ENCODE measurements at regions not wholly inside any gene's neighbourhood (a gene's known extent, or its start where the extent isn't known, plus 50 kb on each side); places are given as distances from the start of the nearest gene placed in this dataset.

GRCh38 chr4:134382478-134383227, 181.1 kb upstream of the PABPC4L start:
- Histone ChIP-seq H4K20me1 (ENCODE audit: insufficient read depth, low read length) (no peaks in the 10 kb centered on the region), H3K27ac (ENCODE audit: low read depth, low read length) (no peak overlapping the region), H3K79me2 (ENCODE audit: insufficient read depth, low read length) (no peaks in the 10 kb centered on the region), H3K4me2 (ENCODE audit: insufficient read depth, low read length) (no peak overlapping the region), H3K9me3 (ENCODE audit: low read depth, low read length) (no peaks in the 10 kb centered on the region), H3K4me1 (ENCODE audit: insufficient read depth, low read length) (no peaks in the 10 kb centered on the region), H3K4me3 (ENCODE audit: insufficient read depth, low read length) (no peak overlapping the region), H2AFZ (ENCODE audit: low read length) (no peak overlapping the region), H3K36me3 (ENCODE audit: insufficient read depth, low read length) (no peaks in the 10 kb centered on the region), H3K27me3 (ENCODE audit: insufficient read depth, low read length) (no peaks in the 10 kb centered on the region)
- peak; percentile 35 for DNase-seq (ENCODE audit: insufficient read length, low spot score, missing footprints)
- no peak for TF ChIP-seq CTCF (IDR thresholded peaks at IDR 0.05; ENCODE audit: extremely low read depth, low read depth, low read length)

- H2AFZ ChIP-seq (ENCODE audit: low read length): no peak overlapping the region
- no peaks in the 10 kb centered on the region for H3K9me3 ChIP-seq (ENCODE audit: low read depth, low read length)
- no peaks in the 10 kb centered on the region for H3K36me3 ChIP-seq (ENCODE audit: insufficient read depth, low read length)
- no peaks in the 10 kb centered on the region for H3K79me2 ChIP-seq (ENCODE audit: insufficient read depth, low read length)
- H3K4me3 ChIP-seq (ENCODE audit: insufficient read depth, low read length): no peak overlapping the region
- no peak for DNase-seq (ENCODE audit: insufficient read length, low spot score, missing footprints)
- no peak for TF ChIP-seq CTCF (IDR thresholded peaks at IDR 0.05; ENCODE audit: extremely low read depth, low read depth, low read length)
- H3K4me2 ChIP-seq (ENCODE audit: insufficient read depth, low read length): no peak overlapping the region
- H3K27me3 ChIP-seq (ENCODE audit: insufficient read depth, low read length): no peaks in the 10 kb centered on the region
- no peaks in the 10 kb centered on the region for H4K20me1 ChIP-seq (ENCODE audit: insufficient read depth, low read length)
- H3K27ac ChIP-seq (ENCODE audit: low read depth, low read length): no peak overlapping the region
- H3K4me1 ChIP-seq (ENCODE audit: insufficient read depth, low read length): no peaks in the 10 kb centered on the region
These were observed 174.2 kb upstream of the PABPC4L start for GRCh38 chr4:134375775-134376174.

- Histone ChIP-seq H3K4me2 (ENCODE audit: insufficient read depth, low read length) (no peak overlapping the region), H3K9me3 (ENCODE audit: low read depth, low read length) (no peaks in the 10 kb centered on the region), H3K4me1 (ENCODE audit: insufficient read depth, low read length) (no peaks in the 10 kb centered on the region), H3K79me2 (ENCODE audit: insufficient read depth, low read length) (no peaks in the 10 kb centered on the region), H3K4me3 (ENCODE audit: insufficient read depth, low read length) (no peak overlapping the region), H4K20me1 (ENCODE audit: insufficient read depth, low read length) (no peaks in the 10 kb centered on the region), H3K27ac (ENCODE audit: low read depth, low read length) (no peak overlapping the region), H2AFZ (ENCODE audit: low read length) (no peak overlapping the region), H3K36me3 (ENCODE audit: insufficient read depth, low read length) (no peaks in the 10 kb centered on the region), H3K27me3 (ENCODE audit: insufficient read depth, low read length) (no peaks in the 10 kb centered on the region)
- no peak for DNase-seq (ENCODE audit: insufficient read length, low spot score, missing footprints)
- no peak for TF ChIP-seq CTCF (IDR thresholded peaks at IDR 0.05; ENCODE audit: extremely low read depth, low read depth, low read length)
These were observed 164.3 kb upstream of the PABPC4L start for GRCh38 chr4:134365852-134366251.

GRCh38 chr4:134364928-134365327, 163.3 kb upstream of the PABPC4L start:
- no peak overlapping the region for H3K4me3 ChIP-seq (ENCODE audit: insufficient read depth, low read length)
- no peaks in the 10 kb centered on the region for H3K36me3 ChIP-seq (ENCODE audit: insufficient read depth, low read length)
- H3K4me1 ChIP-seq (ENCODE audit: insufficient read depth, low read length): no peaks in the 10 kb centered on the region
- H3K4me2 ChIP-seq (ENCODE audit: insufficient read depth, low read length): no peak overlapping the region
- no peak overlapping the region for H2AFZ ChIP-seq (ENCODE audit: low read length)
- DNase-seq (ENCODE audit: insufficient read length, low spot score, missing footprints): no peak
- H3K79me2 ChIP-seq (ENCODE audit: insufficient read depth, low read length): no peaks in the 10 kb centered on the region
- no peak overlapping the region for H3K27ac ChIP-seq (ENCODE audit: low read depth, low read length)
- H3K9me3 ChIP-seq (ENCODE audit: low read depth, low read length): no peaks in the 10 kb centered on the region
- H3K27me3 ChIP-seq (ENCODE audit: insufficient read depth, low read length): no peaks in the 10 kb centered on the region
- TF ChIP-seq CTCF (IDR thresholded peaks at IDR 0.05; ENCODE audit: extremely low read depth, low read depth, low read length): no peak
- H4K20me1 ChIP-seq (ENCODE audit: insufficient read depth, low read length): no peaks in the 10 kb centered on the region

Measured in osteoblast (primary cell).